ENCODE measurements at regions not wholly inside any gene's neighbourhood (a gene's known extent, or its start where the extent isn't known, plus 50 kb on each side); places are given as distances from the start of the nearest gene placed in this dataset.

GRCh38 chr9:81468084-81468595, 221.2 kb downstream of the TLE1 start:
- TF ChIP-seq POLR2A (IDR thresholded peaks at IDR 0.05) (no peak), CTCF (IDR thresholded peaks at IDR 0.05) (no peak)
